Thyroid gland (tissue), 4 donors: ENCODE measurements at regions not wholly inside any gene's neighbourhood (a gene's known extent, or its start where the extent isn't known, plus 50 kb on each side); places are given as distances from the start of the nearest gene placed in this dataset.

Experiments
- POLR2A ChIP-seq, 2 donors: fragments of 450-650 bp; IDR thresholded peaks; one replicate each; pipeline ENCODE4 v1.6.1; 2017; ENCODE audit warnings: antibody characterized with exemption in 2 of 2, mild to moderate bottlenecking in 2 of 2, moderate library complexity in 1 of 2
- TF ChIP-seq, protein P1 (sequence below), 6 experiments: fragments of 200-600 bp in 3 of 6; fragments of 450-650 bp in 3 of 6; sonication (generic) in 3 of 6; IDR thresholded peaks; one replicate each; pipeline ENCODE4 v1.5.1; 2016 to 2019; ENCODE audit warnings: antibody characterized with exemption in 6 of 6, mild to moderate bottlenecking in 2 of 6, inconsistent platforms in 1 of 6, moderate library complexity in 1 of 6

- TF ChIP-seq, protein P1, sequence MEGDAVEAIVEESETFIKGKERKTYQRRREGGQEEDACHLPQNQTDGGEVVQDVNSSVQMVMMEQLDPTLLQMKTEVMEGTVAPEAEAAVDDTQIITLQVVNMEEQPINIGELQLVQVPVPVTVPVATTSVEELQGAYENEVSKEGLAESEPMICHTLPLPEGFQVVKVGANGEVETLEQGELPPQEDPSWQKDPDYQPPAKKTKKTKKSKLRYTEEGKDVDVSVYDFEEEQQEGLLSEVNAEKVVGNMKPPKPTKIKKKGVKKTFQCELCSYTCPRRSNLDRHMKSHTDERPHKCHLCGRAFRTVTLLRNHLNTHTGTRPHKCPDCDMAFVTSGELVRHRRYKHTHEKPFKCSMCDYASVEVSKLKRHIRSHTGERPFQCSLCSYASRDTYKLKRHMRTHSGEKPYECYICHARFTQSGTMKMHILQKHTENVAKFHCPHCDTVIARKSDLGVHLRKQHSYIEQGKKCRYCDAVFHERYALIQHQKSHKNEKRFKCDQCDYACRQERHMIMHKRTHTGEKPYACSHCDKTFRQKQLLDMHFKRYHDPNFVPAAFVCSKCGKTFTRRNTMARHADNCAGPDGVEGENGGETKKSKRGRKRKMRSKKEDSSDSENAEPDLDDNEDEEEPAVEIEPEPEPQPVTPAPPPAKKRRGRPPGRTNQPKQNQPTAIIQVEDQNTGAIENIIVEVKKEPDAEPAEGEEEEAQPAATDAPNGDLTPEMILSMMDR (IDR thresholded peaks at IDR 0.05) = no peak
- no peak for TF ChIP-seq POLR2A (IDR thresholded peaks at IDR 0.05)
These were observed 205.0 kb upstream of the ACTBL2 start for GRCh38 chr5:57687596-57687995.
